ENCODE measurements at regions not wholly inside any gene's neighbourhood (a gene's known extent, or its start where the extent isn't known, plus 50 kb on each side); places are given as distances from the start of the nearest gene placed in this dataset.
A peak's percentile ranks its signal among the peaks of the same experiment; 100 is the strongest.

DNA sequence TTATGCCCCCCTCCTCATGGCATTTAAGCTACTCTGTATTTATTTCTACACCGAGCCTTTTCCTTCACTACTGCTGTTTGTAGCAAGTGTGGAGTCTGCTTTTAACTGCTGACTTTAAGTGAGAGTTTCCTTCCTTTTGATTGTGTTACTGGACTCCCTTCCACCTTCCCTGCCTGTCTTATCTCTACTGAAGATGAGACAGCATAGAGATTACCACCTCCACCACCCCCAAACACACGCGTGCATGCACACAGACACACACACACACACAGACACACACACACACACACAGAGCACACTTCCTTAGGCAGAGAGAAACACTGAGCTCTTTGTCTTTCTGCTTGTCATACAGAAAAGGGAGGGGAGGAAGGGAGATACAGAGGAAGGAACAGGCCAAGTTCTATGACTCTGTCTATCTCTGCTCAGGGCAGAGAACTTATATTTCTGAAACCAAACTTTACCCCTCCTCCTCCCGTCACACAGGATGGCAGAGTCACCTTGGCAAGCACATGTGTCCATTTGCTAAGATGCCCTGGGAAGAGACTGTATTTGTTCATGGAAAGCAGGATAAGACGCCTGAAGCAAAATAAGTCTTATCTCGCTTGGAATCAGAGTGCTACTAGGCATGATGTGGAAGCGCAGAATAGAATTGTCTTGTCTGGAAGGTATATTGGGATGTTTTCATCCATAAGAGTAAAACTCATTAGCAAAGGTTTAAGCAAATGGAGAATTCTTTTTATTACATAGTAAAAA, 81.8 kb upstream of the CAV2 start:
- H3K9me3 Mint-ChIP-seq, result no peaks in the 10 kb centered on the region
- H3K27me3 Mint-ChIP-seq (ENCODE audit: low read depth), result peaks cover 5% of the 10 kb centered on the region
- H3K4me1 Mint-ChIP-seq (ENCODE audit: low read depth), result no peaks in the 10 kb centered on the region
- intact Hi-C loops (cut with micrococcal nuclease), result no loop called here
- no peak overlapping the region for H3K4me3 Mint-ChIP-seq
- H3K36me3 Mint-ChIP-seq (ENCODE audit: low read depth), result no peaks in the 10 kb centered on the region
- CTCF ChIA-PET, result no interaction called here
- DNase-seq, result no peak
- H3K27ac Mint-ChIP-seq, result no peak overlapping the region

DNA sequence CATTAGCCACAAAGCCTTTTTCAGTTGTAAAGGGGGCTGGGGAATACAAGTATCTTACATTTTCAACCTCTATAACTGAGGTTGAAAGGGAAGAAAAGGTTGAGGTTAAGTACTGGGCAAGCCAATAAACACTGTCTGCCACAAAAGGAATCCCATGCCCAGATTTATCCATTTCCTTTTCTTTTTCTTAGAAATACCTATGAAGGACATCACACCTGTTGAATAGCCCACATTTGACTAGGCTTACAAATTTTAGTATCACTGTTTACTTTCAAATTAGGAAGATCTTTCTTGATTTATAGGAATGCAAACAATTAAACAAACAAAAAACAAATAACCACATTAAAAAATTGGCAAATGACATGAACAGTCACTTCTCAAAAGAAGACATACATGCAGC, 81.0 kb upstream of the CAV2 start:
- H3K4me1 Mint-ChIP-seq (ENCODE audit: low read depth), result no peaks in the 10 kb centered on the region
- H3K36me3 Mint-ChIP-seq (ENCODE audit: low read depth), result no peaks in the 10 kb centered on the region

GRCh38 chr7:116420003-116420402, 79.5 kb upstream of the CAV2 start:
- no peak overlapping the region for H3K4me3 Mint-ChIP-seq
- no peaks in the 10 kb centered on the region for H3K9me3 Mint-ChIP-seq
- intact Hi-C loops (cut with micrococcal nuclease), result no loop called here
- no peaks in the 10 kb centered on the region for H3K4me1 Mint-ChIP-seq (ENCODE audit: low read depth)
- no peaks in the 10 kb centered on the region for H3K36me3 Mint-ChIP-seq (ENCODE audit: low read depth)
- DNase-seq, result no peak
- H3K27me3 Mint-ChIP-seq (ENCODE audit: low read depth), result peaks cover 5% of the 10 kb centered on the region
- CTCF ChIA-PET, result no interaction called here
- H3K27ac Mint-ChIP-seq, result no peak overlapping the region

More for the DNA sequence above, 81.0 kb upstream of the CAV2 start:
- Mint-ChIP-seq H3K27me3 (ENCODE audit: low read depth) (peaks cover 5% of the 10 kb centered on the region), H3K9me3 (no peaks in the 10 kb centered on the region), H3K27ac (no peak overlapping the region), H3K4me3 (no peak overlapping the region)
- intact Hi-C loops (cut with micrococcal nuclease), result no loop called here
- CTCF ChIA-PET, result no interaction called here
- no peak for DNase-seq

DNA sequence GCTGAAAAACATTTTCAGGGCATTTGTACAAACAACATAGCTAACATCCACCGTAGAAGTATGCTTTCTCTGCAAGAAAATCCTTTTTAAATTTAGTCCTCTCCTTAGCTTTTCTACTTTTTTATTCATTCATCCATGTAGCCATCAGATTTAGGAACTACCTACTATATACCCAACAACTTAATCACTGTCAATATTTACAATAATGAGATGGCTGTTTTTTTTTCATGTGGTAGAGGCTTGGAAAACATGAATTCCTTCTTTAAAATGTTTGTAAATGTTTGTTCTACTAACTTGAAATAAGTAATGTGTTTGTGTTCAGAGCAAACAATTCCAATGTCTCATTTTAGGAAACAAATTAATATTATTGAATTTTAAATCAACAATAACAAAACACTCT, 78.2 kb upstream of the CAV2 start:
- no peak for DNase-seq
- peaks cover 11% of the 10 kb centered on the region for H3K27me3 Mint-ChIP-seq (ENCODE audit: low read depth)
- no peak overlapping the region for H3K27ac Mint-ChIP-seq
- no peaks in the 10 kb centered on the region for H3K36me3 Mint-ChIP-seq (ENCODE audit: low read depth)
- H3K4me3 Mint-ChIP-seq, result no peak overlapping the region
- H3K4me1 Mint-ChIP-seq (ENCODE audit: low read depth), result no peaks in the 10 kb centered on the region
- H3K9me3 Mint-ChIP-seq, result no peaks in the 10 kb centered on the region
- intact Hi-C loops (cut with micrococcal nuclease), result no loop called here
- CTCF ChIA-PET, result no interaction called here

GRCh38 chr7:116422683-116423082, 76.9 kb upstream of the CAV2 start:
- intact Hi-C loops (cut with micrococcal nuclease), result no loop called here
- Mint-ChIP-seq H3K27ac (no peak overlapping the region), H3K36me3 (ENCODE audit: low read depth) (no peaks in the 10 kb centered on the region), H3K27me3 (ENCODE audit: low read depth) (peaks cover 11% of the 10 kb centered on the region), H3K4me3 (no peak overlapping the region), H3K9me3 (no peaks in the 10 kb centered on the region), H3K4me1 (ENCODE audit: low read depth) (no peaks in the 10 kb centered on the region)
- DNase-seq, result no peak
- CTCF ChIA-PET, result no interaction called here

DNA sequence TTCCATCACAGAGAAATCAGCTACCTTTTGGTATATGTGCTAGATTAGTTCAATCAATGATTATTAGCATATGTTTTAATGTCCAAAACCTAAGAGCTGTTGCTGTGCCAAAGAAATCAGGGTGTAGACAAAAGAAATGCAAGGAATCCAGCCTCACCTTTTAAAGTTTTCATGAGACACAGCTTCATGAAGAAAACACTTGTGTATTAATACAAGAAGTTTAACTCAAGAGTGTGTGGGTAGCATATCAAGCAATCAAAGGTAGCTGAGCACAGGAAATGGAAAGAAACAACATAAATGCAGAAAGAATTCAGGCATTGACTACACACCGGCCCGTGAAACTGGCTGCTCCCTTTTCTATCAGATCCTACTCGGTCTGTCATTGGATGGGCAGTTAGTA, 76.0 kb upstream of the CAV2 start:
- Mint-ChIP-seq H3K4me1 (ENCODE audit: low read depth) (no peaks in the 10 kb centered on the region), H3K27ac (no peak overlapping the region), H3K27me3 (ENCODE audit: low read depth) (peaks cover 11% of the 10 kb centered on the region), H3K4me3 (no peak overlapping the region), H3K9me3 (no peaks in the 10 kb centered on the region), H3K36me3 (ENCODE audit: low read depth) (no peaks in the 10 kb centered on the region)
- intact Hi-C loops (cut with micrococcal nuclease), result no loop called here
- CTCF ChIA-PET, result interaction anchor here (0.7 kb wide), 1 partner anchor 164 kb away, joined by 3 read pairs; no protein-coding TSS in a partner anchor
- no peak for DNase-seq

- no peaks in the 10 kb centered on the region for H3K36me3 Mint-ChIP-seq (ENCODE audit: low read depth)
- no peak overlapping the region for H3K4me3 Mint-ChIP-seq
- intact Hi-C loops (cut with micrococcal nuclease), result no loop called here
- DNase-seq, result no peak
- H3K4me1 Mint-ChIP-seq (ENCODE audit: low read depth), result no peaks in the 10 kb centered on the region
- H3K27ac Mint-ChIP-seq, result no peak overlapping the region
- H3K27me3 Mint-ChIP-seq (ENCODE audit: low read depth), result peaks cover 11% of the 10 kb centered on the region
- no peaks in the 10 kb centered on the region for H3K9me3 Mint-ChIP-seq
- CTCF ChIA-PET, result interaction anchor here (0.7 kb wide), 1 partner anchor 101 kb away, joined by 3 read pairs; no protein-coding TSS in a partner anchor
Observed at GRCh38 chr7:116425647-116426209, 73.8 kb upstream of the CAV2 start.

GRCh38 chr7:116426428-116427156, 72.9 kb upstream of the CAV2 start:
- Mint-ChIP-seq H3K36me3 (ENCODE audit: low read depth) (no peaks in the 10 kb centered on the region), H3K9me3 (no peaks in the 10 kb centered on the region), H3K4me1 (ENCODE audit: low read depth) (no peaks in the 10 kb centered on the region), H3K4me3 (no peak overlapping the region), H3K27ac (no peak overlapping the region), H3K27me3 (ENCODE audit: low read depth) (peaks cover 11% of the 10 kb centered on the region)
- intact Hi-C loops (cut with micrococcal nuclease), result no loop called here
- peak; percentile 7 for DNase-seq
- CTCF ChIA-PET, result interaction anchor here (0.7 kb wide), 1 partner anchor 100 kb away, joined by 3 read pairs; no protein-coding TSS in a partner anchor

- Mint-ChIP-seq H3K4me1 (ENCODE audit: low read depth) (no peaks in the 10 kb centered on the region), H3K4me3 (no peak overlapping the region), H3K27ac (no peak overlapping the region), H3K36me3 (ENCODE audit: low read depth) (no peaks in the 10 kb centered on the region), H3K27me3 (ENCODE audit: low read depth) (peaks cover 14% of the 10 kb centered on the region), H3K9me3 (no peaks in the 10 kb centered on the region)
- DNase-seq, result no peak
- intact Hi-C loops (cut with micrococcal nuclease), result no loop called here
- CTCF ChIA-PET, result no interaction called here
Observed at GRCh38 chr7:116429986-116430619, 69.4 kb upstream of the CAV2 start.

DNA sequence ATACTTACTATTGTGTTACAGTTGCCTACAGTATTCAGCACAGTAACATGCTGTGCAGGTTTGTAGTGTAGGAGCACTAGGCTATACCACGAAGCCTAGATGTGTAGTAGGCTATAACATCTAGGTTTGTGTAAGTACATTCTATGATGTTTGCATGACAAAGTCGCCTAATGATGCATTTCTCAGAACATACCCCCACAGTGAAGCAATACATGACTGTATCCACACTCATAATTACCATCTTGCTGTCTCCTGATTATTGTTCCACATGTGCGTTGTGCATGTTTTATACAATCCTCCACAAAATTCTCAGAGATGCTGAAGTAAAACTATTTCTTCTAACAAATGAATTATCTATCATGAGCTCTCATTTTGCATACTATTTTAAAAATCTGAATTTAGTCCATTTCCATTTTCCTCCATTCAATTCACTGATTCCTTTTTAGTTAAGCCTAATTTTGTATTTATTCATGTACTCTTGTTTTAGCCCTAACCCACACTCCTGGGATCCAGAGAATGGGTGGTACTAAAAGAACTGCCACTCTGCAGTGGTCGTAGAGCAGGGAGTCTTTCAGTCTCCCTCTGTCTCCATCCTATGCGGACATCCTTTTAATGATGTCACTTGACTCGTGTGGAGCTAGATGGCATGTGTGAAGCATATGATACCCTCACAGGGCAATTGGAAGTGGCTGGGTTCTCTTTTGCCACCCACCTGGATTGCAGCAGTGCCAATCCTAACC, 67.6 kb upstream of the CAV2 start:
- H3K27ac Mint-ChIP-seq, result no peak overlapping the region
- CTCF ChIA-PET, result interaction anchor here (0.5 kb wide), 1 partner anchor 348 kb away, joined by 3 read pairs; no protein-coding TSS in a partner anchor
- H3K36me3 Mint-ChIP-seq (ENCODE audit: low read depth), result no peaks in the 10 kb centered on the region
- DNase-seq, result no peak
- intact Hi-C loops (cut with micrococcal nuclease), result no loop called here
- no peaks in the 10 kb centered on the region for H3K9me3 Mint-ChIP-seq
- no peaks in the 10 kb centered on the region for H3K4me1 Mint-ChIP-seq (ENCODE audit: low read depth)
- H3K27me3 Mint-ChIP-seq (ENCODE audit: low read depth), result peaks cover 8% of the 10 kb centered on the region
- H3K4me3 Mint-ChIP-seq, result no peak overlapping the region

GRCh38 chr7:116432527-116432916, 67.0 kb upstream of the CAV2 start:
- Mint-ChIP-seq H3K27ac (no peak overlapping the region), H3K36me3 (ENCODE audit: low read depth) (no peaks in the 10 kb centered on the region), H3K4me3 (no peak overlapping the region), H3K4me1 (ENCODE audit: low read depth) (no peaks in the 10 kb centered on the region), H3K9me3 (no peaks in the 10 kb centered on the region), H3K27me3 (ENCODE audit: low read depth) (peaks cover 6% of the 10 kb centered on the region)
- CTCF ChIA-PET, result interaction anchor here (0.7 kb wide), 1 partner anchor 176 kb away, joined by 3 read pairs; no protein-coding TSS in a partner anchor
- no peak for DNase-seq
- intact Hi-C loops (cut with micrococcal nuclease), result no loop called here

GRCh38 chr7:116433246-116433645, 66.3 kb upstream of the CAV2 start:
- no peak overlapping the region for H3K4me3 Mint-ChIP-seq
- H3K27ac Mint-ChIP-seq, result no peak overlapping the region

More at GRCh38 chr7:116433246-116433645, 66.3 kb upstream of the CAV2 start:
- DNase-seq, result no peak
- intact Hi-C loops (cut with micrococcal nuclease), result no loop called here
- peaks cover 6% of the 10 kb centered on the region for H3K27me3 Mint-ChIP-seq (ENCODE audit: low read depth)
- CTCF ChIA-PET, result interaction anchor here (0.7 kb wide), 1 partner anchor 177 kb away, joined by 3 read pairs; no protein-coding TSS in a partner anchor
- no peaks in the 10 kb centered on the region for H3K9me3 Mint-ChIP-seq
- H3K36me3 Mint-ChIP-seq (ENCODE audit: low read depth), result no peaks in the 10 kb centered on the region
- H3K4me1 Mint-ChIP-seq (ENCODE audit: low read depth), result no peaks in the 10 kb centered on the region
